ENCODE measurements at regions not wholly inside any gene's neighbourhood (a gene's known extent, or its start where the extent isn't known, plus 50 kb on each side); places are given as distances from the start of the nearest gene placed in this dataset.
"Not testable (repeated sequence)": the region's sequence is repeated elsewhere in the genome, so short reads cannot be mapped to it uniquely, and the experiment has no call there.

GRCh38 chr2:224151161-224151560, 112.1 kb upstream of the SERPINE2 start:
- FAIRE-seq (no peak), DNase-seq (ENCODE audit: low spot score) (no peak)

- not testable (repeated sequence) for DNase-seq (ENCODE audit: low spot score); FAIRE-seq
Measured at GRCh38 chr2:224148058-224148457, 109.0 kb upstream of the SERPINE2 start.

DNA sequence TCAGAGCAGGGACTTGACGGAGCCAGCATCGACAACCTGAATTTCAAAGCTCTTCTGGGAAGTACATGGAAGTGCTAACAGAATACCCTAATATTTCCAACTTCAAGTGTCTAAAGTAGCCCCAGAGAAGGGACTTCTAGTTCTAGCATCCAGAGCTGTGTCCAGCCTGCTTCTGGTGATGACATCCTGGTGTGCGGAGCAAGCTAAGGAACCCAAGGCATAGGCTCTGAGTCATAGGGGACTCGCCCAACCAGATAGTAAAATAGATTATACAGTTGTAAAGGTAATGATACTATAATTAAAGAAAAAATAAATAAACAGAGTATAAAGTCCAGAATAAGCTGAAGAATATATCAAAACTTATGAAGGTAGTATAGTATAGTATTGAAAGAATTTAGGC, 108.1 kb upstream of the SERPINE2 start:
- no peak for FAIRE-seq
- no peak for DNase-seq (ENCODE audit: low spot score)

DNA sequence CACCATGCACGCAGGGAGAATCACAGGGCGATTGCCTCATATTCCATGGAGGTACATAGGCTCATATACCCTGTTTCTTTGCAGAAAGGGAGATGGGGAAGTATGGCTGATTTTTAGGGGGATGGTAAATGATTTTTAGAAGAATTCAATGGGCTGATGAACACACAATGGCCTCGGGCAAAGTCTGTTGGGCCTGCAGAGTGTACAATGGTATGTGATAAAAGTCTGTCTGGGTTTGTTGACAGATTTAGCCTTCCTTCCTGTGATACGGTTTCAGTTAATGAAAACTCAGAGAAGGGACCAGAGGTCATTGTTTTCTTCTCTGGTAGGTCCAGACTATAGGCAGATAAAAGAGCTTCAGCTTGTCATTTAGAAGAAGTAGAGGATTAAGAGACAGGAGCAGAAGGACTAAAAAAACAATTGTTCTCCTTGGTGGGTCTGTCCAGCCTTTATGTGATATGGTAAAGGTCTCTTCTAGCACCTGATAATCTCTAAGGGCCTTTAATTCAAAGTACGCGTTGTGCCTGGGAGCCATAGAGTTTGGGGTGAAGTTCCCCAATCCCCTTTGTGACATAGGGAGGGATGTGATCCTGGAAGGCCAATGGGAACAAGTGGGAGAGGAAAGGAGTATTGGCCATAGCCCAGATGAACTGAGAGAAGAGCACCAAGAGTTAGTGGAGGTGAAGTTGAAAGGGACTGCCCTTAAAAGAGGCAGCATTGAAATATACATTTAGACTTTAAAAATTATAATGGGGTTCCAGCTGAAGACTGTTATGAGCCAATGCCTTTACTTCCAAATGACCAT, 107.5 kb upstream of the SERPINE2 start:
- no peak for FAIRE-seq
- no peak for DNase-seq (ENCODE audit: low spot score)

- FAIRE-seq, result peak; percentile 30
- DNase-seq (ENCODE audit: low spot score), result peak; percentile 50
Measured at GRCh38 chr2:224145751-224146355, 106.8 kb upstream of the SERPINE2 start.

- DNase-seq (ENCODE audit: low spot score) (peak; percentile 15), FAIRE-seq (peak; percentile 88)
Measured at GRCh38 chr2:224143526-224143925, 104.4 kb upstream of the SERPINE2 start.

DNA sequence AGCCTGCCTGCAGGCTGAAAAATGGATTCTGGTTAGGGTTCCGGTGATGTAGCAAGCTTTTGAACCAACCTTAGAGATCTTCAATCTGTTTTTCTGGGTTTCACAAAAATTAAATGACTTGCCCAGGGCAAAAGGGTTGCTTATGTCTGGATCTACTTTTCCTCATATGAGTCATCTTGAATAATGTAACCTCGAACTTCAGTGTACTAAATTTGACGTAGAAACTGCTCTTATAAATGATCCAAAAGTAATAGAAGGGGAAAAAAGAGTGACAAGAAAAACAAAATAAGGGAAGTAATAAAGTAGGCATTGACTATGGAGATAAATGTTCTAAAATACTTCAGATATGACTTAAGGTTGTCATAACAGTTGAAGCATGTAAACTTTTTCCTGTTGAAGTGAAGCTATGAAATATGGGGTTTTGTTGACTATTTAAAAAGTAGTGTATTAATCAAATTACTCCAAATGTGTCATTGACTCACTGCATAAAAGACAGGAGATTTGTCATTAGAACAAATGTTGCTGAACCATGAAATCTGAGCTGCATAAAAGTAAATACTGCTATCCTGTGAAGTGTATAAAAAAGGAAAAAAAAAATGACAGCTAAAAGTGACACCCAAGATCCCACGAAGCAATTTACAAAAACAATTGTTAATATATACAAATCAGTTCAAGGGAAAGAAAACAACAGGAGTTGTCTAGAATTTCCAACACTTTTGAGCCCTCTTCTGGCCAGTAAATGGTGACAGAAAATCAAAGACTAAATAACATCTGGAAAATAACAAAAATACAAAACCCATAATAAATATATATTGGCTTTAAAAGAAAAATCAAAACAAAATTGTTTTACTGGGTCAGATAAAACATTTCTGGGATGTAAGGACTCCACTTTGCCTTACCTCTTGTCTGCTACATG, 103.6 kb upstream of the SERPINE2 start:
- peak; percentile 89 for FAIRE-seq
- peak; percentile 38 for DNase-seq (ENCODE audit: low spot score)

DNA sequence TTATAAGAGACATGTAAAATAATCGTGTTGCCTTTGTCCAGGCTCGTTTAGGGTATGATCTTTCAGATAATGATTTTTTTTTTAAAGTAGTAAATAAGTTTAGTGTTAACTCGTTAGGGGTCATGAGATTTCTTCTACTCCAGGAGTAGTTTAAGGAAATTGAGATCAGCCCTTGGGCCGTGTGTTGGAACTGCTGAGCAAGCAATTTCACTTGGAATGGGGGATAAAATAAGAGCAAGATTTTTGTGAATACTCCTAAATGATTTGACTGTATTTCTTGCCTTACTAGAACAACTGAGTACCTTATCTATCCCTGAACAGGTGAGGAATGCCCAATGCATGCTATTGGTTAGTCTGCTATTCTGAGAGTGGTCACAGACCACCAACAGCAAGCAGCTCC, 102.2 kb upstream of the SERPINE2 start:
- FAIRE-seq (no peak), DNase-seq (ENCODE audit: low spot score) (no peak)

GRCh38 chr2:224137208-224137607, 98.1 kb upstream of the SERPINE2 start:
- FAIRE-seq, result no peak

GRCh38 chr2:224136396-224136795, 97.3 kb upstream of the SERPINE2 start:
- no peak for DNase-seq (ENCODE audit: low spot score)
- no peak for FAIRE-seq

More at GRCh38 chr2:224137208-224137607, 98.1 kb upstream of the SERPINE2 start:
- no peak for DNase-seq (ENCODE audit: low spot score)

DNA sequence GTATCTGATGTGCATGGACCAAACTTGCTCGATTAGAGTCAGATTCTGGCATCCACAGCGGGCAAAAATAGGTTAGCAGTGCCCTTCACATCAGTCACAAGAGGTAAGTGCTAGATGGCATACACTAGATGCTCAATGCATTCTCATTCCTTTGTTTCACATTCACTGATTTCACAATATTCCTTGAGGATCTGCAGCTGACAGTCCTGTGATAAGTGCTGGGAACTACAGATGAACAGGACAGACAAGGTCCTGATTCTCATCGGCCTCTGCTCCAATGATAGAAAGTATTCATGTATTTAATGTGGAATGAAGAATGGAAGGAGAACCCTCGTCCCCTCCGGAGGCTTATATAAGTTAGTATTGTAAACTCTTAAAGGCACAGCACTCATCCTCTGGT, 96.8 kb upstream of the SERPINE2 start:
- no peak for FAIRE-seq

DNA sequence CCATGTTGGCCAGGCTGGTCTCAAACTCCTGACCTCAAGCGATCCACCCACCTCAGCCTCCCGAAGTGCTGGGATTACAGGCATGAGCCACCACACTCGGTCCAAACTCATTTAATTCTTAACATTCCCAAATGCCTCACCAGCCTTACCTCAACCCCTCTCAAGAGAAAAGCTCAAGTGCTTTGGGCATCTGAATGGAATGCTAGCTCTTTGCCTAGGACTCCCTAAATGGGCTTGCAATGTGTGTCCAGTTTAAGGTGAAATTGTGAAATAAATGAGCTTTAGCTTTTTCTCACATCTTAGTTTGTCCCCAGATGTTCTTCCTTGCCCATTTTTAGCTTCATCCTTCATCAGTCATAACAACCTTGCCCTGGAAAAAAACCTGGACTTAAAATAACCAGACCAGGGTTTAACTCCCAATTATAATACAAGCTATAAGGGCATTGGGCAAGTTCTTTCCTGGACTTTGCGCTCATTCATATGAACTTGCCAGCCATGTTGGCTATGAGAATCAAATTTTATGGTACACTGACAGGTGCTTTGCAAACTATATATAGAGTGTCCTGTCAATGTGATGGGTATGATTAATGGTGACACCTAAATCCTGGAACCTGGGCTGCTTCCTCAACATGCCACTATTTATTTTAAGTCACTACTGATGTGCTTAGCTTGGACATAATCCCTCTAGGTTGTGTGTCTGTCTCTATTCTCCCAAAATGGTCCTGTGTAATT, 95.1 kb upstream of the SERPINE2 start:
- no peak for FAIRE-seq
- DNase-seq (ENCODE audit: low spot score), result no peak

More for the DNA sequence above, 96.8 kb upstream of the SERPINE2 start:
- DNase-seq (ENCODE audit: low spot score), result no peak

DNA sequence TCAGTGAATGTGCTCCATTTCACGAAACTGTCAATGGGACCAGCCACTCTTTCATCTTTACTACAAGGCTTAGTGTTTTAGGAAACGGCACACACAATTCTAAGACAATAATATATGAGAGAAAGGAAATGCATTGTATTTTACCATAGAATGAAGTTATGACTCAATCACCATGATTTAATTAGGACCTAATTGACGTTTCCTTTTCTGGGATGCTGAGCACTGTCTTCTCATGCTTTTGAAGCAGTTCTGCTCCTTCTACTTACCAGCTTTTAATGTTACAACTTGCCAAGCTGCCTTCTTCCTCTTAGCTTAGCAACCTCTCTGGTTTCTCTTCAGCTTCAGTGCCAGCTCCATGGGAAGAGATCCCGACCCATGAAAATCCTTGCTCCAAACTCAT, 94.3 kb upstream of the SERPINE2 start:
- FAIRE-seq, result no peak
- DNase-seq (ENCODE audit: low spot score), result no peak

GRCh38 chr2:224127871-224128501, 88.9 kb upstream of the SERPINE2 start:
- FAIRE-seq (no peak), DNase-seq (ENCODE audit: low spot score) (no peak)

GRCh38 chr2:224126440-224126839, 87.4 kb upstream of the SERPINE2 start:
- FAIRE-seq, result no peak
- DNase-seq (ENCODE audit: low spot score), result no peak

DNA sequence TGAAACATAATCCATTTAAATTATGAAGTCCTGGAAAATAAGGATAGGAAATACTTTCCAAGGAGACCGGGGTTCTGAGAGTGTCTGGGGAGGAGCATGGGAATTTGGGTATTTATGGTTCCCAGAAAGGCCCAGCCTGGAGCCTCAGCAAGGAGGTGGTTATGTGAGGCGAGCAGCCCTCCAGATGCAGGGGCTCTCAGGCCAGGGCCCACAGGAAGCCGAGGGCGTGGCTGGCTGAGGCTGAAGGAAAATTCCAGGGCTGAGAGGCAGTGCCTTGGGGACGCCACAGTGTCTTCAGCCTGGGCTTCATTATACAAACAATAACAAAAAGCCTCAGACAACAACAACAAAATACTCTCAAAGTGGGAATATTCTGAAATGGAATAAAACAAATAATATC, 86.9 kb upstream of the SERPINE2 start:
- no peak for DNase-seq (ENCODE audit: low spot score)
- no peak for FAIRE-seq

DNA sequence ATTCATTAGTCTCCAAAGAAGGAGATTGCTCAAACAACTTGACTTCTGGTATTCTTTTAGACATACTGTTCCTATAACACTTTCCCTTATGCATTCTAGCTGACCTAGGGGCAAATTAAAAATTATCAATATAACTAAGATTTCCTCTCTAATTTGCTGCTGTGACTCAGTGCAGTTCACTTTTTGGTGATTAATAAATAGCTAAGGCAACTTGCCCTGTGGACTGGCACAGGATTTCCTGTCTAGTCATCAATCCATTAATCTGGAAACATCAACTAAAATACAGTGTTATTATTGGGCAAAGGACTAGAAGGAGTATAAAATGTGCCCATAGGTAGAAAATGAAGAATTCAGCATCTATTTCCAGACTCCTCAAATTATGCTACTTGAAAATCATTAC, 83.5 kb upstream of the SERPINE2 start:
- FAIRE-seq, result peak; percentile 73
- DNase-seq (ENCODE audit: low spot score), result no peak

GRCh38 chr2:224121406-224122067, 82.5 kb upstream of the SERPINE2 start:
- FAIRE-seq (no peak), DNase-seq (ENCODE audit: low spot score) (no peak)

- no peak for DNase-seq (ENCODE audit: low spot score)
- FAIRE-seq, result peak; percentile 61
Measured at GRCh38 chr2:224120986-224121385, 81.9 kb upstream of the SERPINE2 start.

DNA sequence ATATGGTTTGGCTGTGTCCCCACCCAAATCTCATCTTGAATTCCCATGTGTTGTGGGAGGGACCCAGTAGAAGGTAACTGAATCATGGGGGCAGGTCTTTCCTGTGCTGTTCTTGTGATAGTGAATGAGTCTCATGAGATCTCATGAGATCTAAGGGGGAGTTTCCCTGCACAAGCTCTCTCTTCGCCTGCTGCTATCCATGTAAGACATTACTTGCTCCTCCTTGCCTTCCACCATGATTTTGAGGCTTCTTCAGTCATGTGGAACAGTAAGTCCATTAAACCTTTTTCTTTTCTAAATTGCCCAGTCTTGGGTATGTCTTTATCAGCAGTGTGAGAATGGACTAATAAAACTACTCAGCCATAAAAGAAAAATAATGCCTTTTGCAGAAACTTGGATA, 80.8 kb upstream of the SERPINE2 start:
- not testable (repeated sequence) for FAIRE-seq; DNase-seq (ENCODE audit: low spot score)
